Muscle layer of duodenum (tissue), 2 donors: ENCODE measurements at regions not wholly inside any gene's neighbourhood (a gene's known extent, or its start where the extent isn't known, plus 50 kb on each side); places are given as distances from the start of the nearest gene placed in this dataset.
"Not testable (repeated sequence)": the region's sequence is repeated elsewhere in the genome, so short reads cannot be mapped to it uniquely, and the experiment has no call there.

Experiments
- H3K27ac ChIP-seq: one replicate; pipeline ENCODE4 v1.7.0; 2013; ENCODE audit warnings: mild to moderate bottlenecking, low read length
- H3K27me3 ChIP-seq: one replicate; pipeline ENCODE4 v1.7.0; 2013; ENCODE audit warnings: low read depth, mild to moderate bottlenecking, control low read depth, low read length
- H3K36me3 ChIP-seq, 2 donors: one replicate each; pipeline ENCODE4 v1.7.0; 2013; ENCODE audit warnings: low read length in 2 of 2, control low read depth in 1 of 2, mild to moderate bottlenecking in 1 of 2; ENCODE audit not compliant: insufficient read depth in 2 of 2, control insufficient read depth in 1 of 2
- H3K4me1 ChIP-seq, 2 donors: one replicate each; pipeline ENCODE4 v1.7.0; 2013; ENCODE audit warnings: low read length in 2 of 2, mild to moderate bottlenecking in 2 of 2, control low read depth in 1 of 2, moderate library complexity in 1 of 2; ENCODE audit not compliant: insufficient read depth in 2 of 2, control insufficient read depth in 1 of 2
- H3K4me3 ChIP-seq, 2 donors: one replicate each; pipeline ENCODE4 v1.7.0; 2013; ENCODE audit warnings: low read length in 2 of 2, low read depth in 1 of 2, mild to moderate bottlenecking in 1 of 2
- H3K9me3 ChIP-seq, 2 donors: one replicate each; pipeline ENCODE4 v1.7.0; 2013; ENCODE audit warnings: low read length in 2 of 2, control low read depth in 1 of 2, mild to moderate bottlenecking in 1 of 2; ENCODE audit not compliant: control insufficient read depth in 1 of 2
- donor health status: healthy.

- Histone ChIP-seq H3K4me1 (peaks cover 0 to 5% of the 10 kb centered on the region in 2 donors), H3K36me3 (no peaks in the 10 kb centered on the region), H3K27ac (no peak overlapping the region), H3K4me3 (no peak overlapping the region), H3K9me3 (no peaks in the 10 kb centered on the region), H3K27me3 (no peaks in the 10 kb centered on the region)
Observed at GRCh38 chr18:61639886-61640285, 252.9 kb downstream of the RNF152 start.

- H3K4me3 ChIP-seq = no peak overlapping the region
- H3K27me3 ChIP-seq = no peaks in the 10 kb centered on the region
- peaks cover 0 to 5% of the 10 kb centered on the region in 2 donors for H3K4me1 ChIP-seq
- H3K27ac ChIP-seq = no peak overlapping the region
- no peaks in the 10 kb centered on the region for H3K9me3 ChIP-seq
- no peaks in the 10 kb centered on the region for H3K36me3 ChIP-seq
Observed at GRCh38 chr18:61637905-61638595, 254.8 kb downstream of the RNF152 start.

GRCh38 chr18:61637319-61637718, 255.5 kb downstream of the RNF152 start:
- Histone ChIP-seq H3K27me3 (no peaks in the 10 kb centered on the region), H3K36me3 (no peaks in the 10 kb centered on the region), H3K4me1 (peaks cover 0 to 5% of the 10 kb centered on the region in 2 donors), H3K4me3 (no peak overlapping the region), H3K9me3 (no peaks in the 10 kb centered on the region), H3K27ac (no peak overlapping the region)

- Histone ChIP-seq H3K36me3 (no peaks in the 10 kb centered on the region), H3K4me3 (no peak overlapping the region), H3K27ac (peak overlapping the region; percentile 76), H3K4me1 (peaks cover 0 to 5% of the 10 kb centered on the region in 2 donors), H3K9me3 (no peaks in the 10 kb centered on the region), H3K27me3 (no peaks in the 10 kb centered on the region)
Observed at GRCh38 chr18:61635901-61636528, 256.8 kb downstream of the RNF152 start.

GRCh38 chr18:61628085-61628484, 264.7 kb downstream of the RNF152 start:
- H3K4me3 ChIP-seq = no peak overlapping the region

GRCh38 chr18:61624631-61625030, 268.2 kb downstream of the RNF152 start:
- not testable (repeated sequence) for H3K27ac ChIP-seq, H3K27me3 ChIP-seq, H3K4me1 ChIP-seq, H3K36me3 ChIP-seq, H3K9me3 ChIP-seq, H3K4me3 ChIP-seq

More at GRCh38 chr18:61628085-61628484, 264.7 kb downstream of the RNF152 start:
- Histone ChIP-seq H3K27ac (no peak overlapping the region), H3K27me3 (no peaks in the 10 kb centered on the region), H3K9me3 (no peaks in the 10 kb centered on the region), H3K36me3 (no peaks in the 10 kb centered on the region), H3K4me1 (no peaks in the 10 kb centered on the region)

GRCh38 chr18:61619783-61620182, 273.0 kb downstream of the RNF152 start:
- no peaks in the 10 kb centered on the region for H3K4me1 ChIP-seq
- no peaks in the 10 kb centered on the region for H3K27me3 ChIP-seq

GRCh38 chr18:61618816-61619215, 274.0 kb downstream of the RNF152 start:
- Histone ChIP-seq H3K9me3 (no peaks in the 10 kb centered on the region), H3K27me3 (no peaks in the 10 kb centered on the region), H3K4me3 (no peak overlapping the region), H3K4me1 (no peaks in the 10 kb centered on the region), H3K27ac (no peak overlapping the region), H3K36me3 (no peaks in the 10 kb centered on the region)

More at GRCh38 chr18:61619783-61620182, 273.0 kb downstream of the RNF152 start:
- H3K36me3 ChIP-seq = no peaks in the 10 kb centered on the region
- H3K4me3 ChIP-seq = no peak overlapping the region
- no peaks in the 10 kb centered on the region for H3K9me3 ChIP-seq
- no peak overlapping the region for H3K27ac ChIP-seq

GRCh38 chr18:61616111-61616610, 276.6 kb downstream of the RNF152 start:
- Histone ChIP-seq H3K27ac (no peak overlapping the region), H3K27me3 (no peaks in the 10 kb centered on the region), H3K9me3 (no peaks in the 10 kb centered on the region), H3K36me3 (no peaks in the 10 kb centered on the region), H3K4me3 (no peak overlapping the region), H3K4me1 (no peaks in the 10 kb centered on the region)

- H3K36me3 ChIP-seq = no peaks in the 10 kb centered on the region
- no peaks in the 10 kb centered on the region for H3K4me1 ChIP-seq
- H3K27ac ChIP-seq = no peak overlapping the region
- H3K4me3 ChIP-seq = no peak overlapping the region
- no peaks in the 10 kb centered on the region for H3K9me3 ChIP-seq
- no peaks in the 10 kb centered on the region for H3K27me3 ChIP-seq
Observed at GRCh38 chr18:61612517-61612916, 279.3 kb downstream of the CDH20 start.

- no peaks in the 10 kb centered on the region for H3K9me3 ChIP-seq
- no peak overlapping the region for H3K4me3 ChIP-seq
- no peaks in the 10 kb centered on the region for H3K36me3 ChIP-seq
- peaks cover 0 to 4% of the 10 kb centered on the region in 2 donors for H3K4me1 ChIP-seq
- H3K27me3 ChIP-seq = no peaks in the 10 kb centered on the region
- H3K27ac ChIP-seq = no peak overlapping the region
Observed at GRCh38 chr18:61609131-61609530, 275.9 kb downstream of the CDH20 start.
